Endothelial cell of umbilical vein (primary cell): ENCODE measurements at regions not wholly inside any gene's neighbourhood (a gene's known extent, or its start where the extent isn't known, plus 50 kb on each side); places are given as distances from the start of the nearest gene placed in this dataset.

Experiments used
- CTCF ChIP-seq, 2 donors: IDR thresholded peaks; 1 replicate in 1 of 2; 2 replicates in 1 of 2; pipeline ENCODE4 v1.5.1; 2011; ENCODE audit warnings: low read length in 2 of 2, mild to moderate bottlenecking in 2 of 2, moderate library complexity in 2 of 2, control low read depth in 1 of 2, inconsistent platforms in 1 of 2, low read depth in 1 of 2; ENCODE audit not compliant: insufficient read depth in 1 of 2; ENCODE audit errors: extremely low read depth in 1 of 2
- GATA2 ChIP-seq: IDR thresholded peaks from 2 replicates; pipeline ENCODE4 v1.7.0; 2011; ENCODE audit warnings: low read depth, mild to moderate bottlenecking, moderate library complexity, mixed read lengths, low read length; ENCODE audit not compliant: insufficient read length, insufficient read depth
- POLR2A ChIP-seq: IDR thresholded peaks from 2 replicates; pipeline ENCODE4 v1.6.1; 2012; ENCODE audit warnings: low read depth, mild to moderate bottlenecking, control low read depth, low read length

- TF ChIP-seq CTCF (IDR thresholded peaks at IDR 0.05; ENCODE audit: extremely low read depth in 1 of 2, insufficient read depth in 1 of 2, low read depth in 1 of 2, low read length in 2 of 2) (no peak), POLR2A (no peak), GATA2 (no peak)
Measured at GRCh38 chr13:99136427-99136954, 64.2 kb upstream of the UBAC2 start.
